ENCODE measurements at regions not wholly inside any gene's neighbourhood (a gene's known extent, or its start where the extent isn't known, plus 50 kb on each side); places are given as distances from the start of the nearest gene placed in this dataset.

DNA sequence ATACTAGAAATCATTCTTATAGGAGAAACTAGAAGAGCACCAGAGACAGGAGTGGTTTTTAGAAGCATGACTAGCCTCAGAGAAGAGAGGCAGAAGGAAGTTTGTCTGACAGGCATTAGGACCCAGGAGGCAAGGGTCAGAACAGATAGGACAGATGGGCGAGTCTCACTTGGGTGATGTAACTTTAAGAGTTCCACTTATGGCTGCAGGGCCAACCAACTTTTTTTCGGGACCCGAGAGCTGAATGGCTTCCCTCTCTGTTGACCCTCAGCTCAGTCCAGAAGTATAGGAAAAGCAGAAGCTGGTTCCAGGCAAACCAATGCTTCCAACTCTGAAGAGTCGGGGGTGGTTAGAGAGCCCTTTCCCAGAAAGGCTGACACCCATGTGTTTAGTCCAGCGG lies 136.6 kb upstream of the SETMAR start:
- TF ChIP-seq, protein P1, sequence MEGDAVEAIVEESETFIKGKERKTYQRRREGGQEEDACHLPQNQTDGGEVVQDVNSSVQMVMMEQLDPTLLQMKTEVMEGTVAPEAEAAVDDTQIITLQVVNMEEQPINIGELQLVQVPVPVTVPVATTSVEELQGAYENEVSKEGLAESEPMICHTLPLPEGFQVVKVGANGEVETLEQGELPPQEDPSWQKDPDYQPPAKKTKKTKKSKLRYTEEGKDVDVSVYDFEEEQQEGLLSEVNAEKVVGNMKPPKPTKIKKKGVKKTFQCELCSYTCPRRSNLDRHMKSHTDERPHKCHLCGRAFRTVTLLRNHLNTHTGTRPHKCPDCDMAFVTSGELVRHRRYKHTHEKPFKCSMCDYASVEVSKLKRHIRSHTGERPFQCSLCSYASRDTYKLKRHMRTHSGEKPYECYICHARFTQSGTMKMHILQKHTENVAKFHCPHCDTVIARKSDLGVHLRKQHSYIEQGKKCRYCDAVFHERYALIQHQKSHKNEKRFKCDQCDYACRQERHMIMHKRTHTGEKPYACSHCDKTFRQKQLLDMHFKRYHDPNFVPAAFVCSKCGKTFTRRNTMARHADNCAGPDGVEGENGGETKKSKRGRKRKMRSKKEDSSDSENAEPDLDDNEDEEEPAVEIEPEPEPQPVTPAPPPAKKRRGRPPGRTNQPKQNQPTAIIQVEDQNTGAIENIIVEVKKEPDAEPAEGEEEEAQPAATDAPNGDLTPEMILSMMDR (IDR thresholded peaks at IDR 0.05) = no peak
- TF ChIP-seq RCOR1 (IDR thresholded peaks at IDR 0.05; ENCODE audit: low read length) (no peak), RAD21 (IDR thresholded peaks at IDR 0.05; ENCODE audit: low read length) (no peak), GABPA (IDR thresholded peaks at IDR 0.05; ENCODE audit: low read depth) (no peak), IRF3 (IDR thresholded peaks at IDR 0.05; ENCODE audit: low read depth, low read length) (no peak)
